K562 (cell line): ENCODE measurements at regions not wholly inside any gene's neighbourhood (a gene's known extent, or its start where the extent isn't known, plus 50 kb on each side); places are given as distances from the start of the nearest gene placed in this dataset.
A peak's percentile ranks its signal among the peaks of the same experiment; 100 is the strongest.

Experiments
- CBFA2T2 ChIP-seq: fragments of 450-650 bp; conservative IDR thresholded peaks from 2 replicates; pipeline ENCODE4 v1.6.1; 2017; ENCODE audit warnings: mild to moderate bottlenecking
- L3MBTL2 ChIP-seq: fragments of 450-650 bp; IDR thresholded peaks from 2 replicates; pipeline ENCODE4 v1.6.1; 2016; ENCODE audit warnings: mild to moderate bottlenecking, moderate library complexity
- REST ChIP-seq, 2 experiments: fragments of 450-650 bp; formaldehyde crosslinking in 1 of 2; IDR thresholded peaks; 2 replicates each; pipeline versions ENCODE4 v1.4.0 to v1.6.1; 2014 to 2020; ENCODE audit warnings: mild to moderate bottlenecking in 2 of 2, borderline replicate concordance in 1 of 2, low read depth in 1 of 2
- TFE3 ChIP-seq: fragments of 450-650 bp; formaldehyde crosslinking; IDR thresholded peaks from 2 replicates; pipeline ENCODE4 v1.4.0; 2020; ENCODE audit warnings: mild to moderate bottlenecking, mixed read lengths
- ZNF431 ChIP-seq: sonication (generic); formaldehyde crosslinking; IDR thresholded peaks from 2 replicates; pipeline ENCODE4 v1.8.0; 2022; ENCODE audit warnings: mild to moderate bottlenecking, missing genetic modification reagents

- TF ChIP-seq TFE3 (CRISPR knock-in tag) (peak; percentile 96), L3MBTL2 (no peak), REST (IDR thresholded peaks at IDR 0.05; ENCODE audit: borderline replicate concordance) (0 out of 2 replicates have a peak, but pooled peaks have one; percentile 14), REST (CRISPR knock-in tag; IDR thresholded peaks at IDR 0.05; ENCODE audit: low read depth) (no peak), CBFA2T2 (peak; percentile 55), ZNF431 (CRISPR knock-in tag) (no peak)
Measured at GRCh38 chr1:229042482-229042881, 228.4 kb upstream of the RAB4A start (continued).
